Stimulated activated CD4-positive, alpha-beta T cell treated with anti-CD3 and anti-CD28 coated beads, Interleukin-1b, Interleukin-23, amount 100 ng/mL, for 48 hours (primary cell): ENCODE measurements at regions not wholly inside any gene's neighbourhood (a gene's known extent, or its start where the extent isn't known, plus 50 kb on each side); places are given as distances from the start of the nearest gene placed in this dataset.

Experiments used
- DNase-seq: peaks from one replicate; pipeline ENCODE4 v3.0.0-alpha.2; 2020

DNA sequence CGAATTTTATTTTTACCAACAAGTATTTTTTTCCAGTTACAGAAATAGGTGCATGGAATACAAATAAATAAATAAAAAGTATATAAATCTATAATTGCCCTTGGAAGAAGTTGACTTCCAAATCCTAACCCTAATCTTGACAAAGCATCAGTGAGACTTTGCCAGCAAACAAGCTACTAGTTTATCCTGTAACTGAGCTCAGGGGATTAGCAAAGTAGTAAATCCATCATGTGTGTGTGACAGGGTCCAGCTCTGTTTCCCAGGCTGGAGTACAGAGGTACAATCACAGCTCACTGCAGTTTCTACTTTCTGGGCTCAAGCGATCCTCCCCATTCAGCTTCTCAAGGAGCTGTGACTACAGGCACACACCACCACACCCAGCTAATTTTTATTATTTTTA, 948.0 kb upstream of the CNTNAP5 start:
- no peak for DNase-seq

DNA sequence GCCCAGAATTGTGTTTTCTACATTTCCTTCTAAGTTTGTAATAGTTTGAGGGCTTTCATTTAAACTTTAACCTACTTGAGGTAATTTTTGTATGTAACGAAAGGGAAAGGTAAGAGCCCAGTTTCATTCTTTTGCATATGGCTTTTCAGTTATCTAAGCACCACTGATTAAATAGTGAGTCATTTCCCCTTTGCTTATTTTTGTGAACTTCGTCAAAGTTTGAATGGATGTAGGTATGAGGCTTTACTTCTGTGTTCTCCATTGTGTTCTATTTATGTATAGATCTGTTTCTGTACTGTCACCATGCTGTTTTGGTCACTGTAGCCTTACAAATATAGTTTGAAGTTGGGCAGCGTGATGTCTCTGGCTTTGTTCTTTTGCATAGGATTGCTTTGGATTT, 944.8 kb upstream of the CNTNAP5 start:
- DNase-seq = no peak

DNA sequence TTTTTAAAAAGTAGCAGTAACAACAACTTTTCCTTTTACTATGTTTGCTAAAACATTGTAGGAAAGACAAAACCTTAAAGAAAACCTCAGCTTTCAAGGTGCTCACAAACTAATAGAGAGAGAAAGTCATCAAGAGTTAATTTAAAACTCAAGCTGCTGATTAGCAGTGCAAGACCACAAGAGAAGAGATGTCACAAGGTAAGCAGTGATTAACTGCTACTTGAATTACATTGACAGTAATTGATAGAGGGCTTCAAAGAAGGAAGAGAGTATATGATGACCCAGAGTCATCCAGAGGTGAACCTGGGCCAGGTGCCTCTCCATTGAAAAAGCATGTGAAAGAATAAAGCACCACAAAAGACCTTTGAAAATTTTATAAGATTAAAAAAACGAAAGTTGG, 939.6 kb upstream of the CNTNAP5 start:
- no peak for DNase-seq

DNA sequence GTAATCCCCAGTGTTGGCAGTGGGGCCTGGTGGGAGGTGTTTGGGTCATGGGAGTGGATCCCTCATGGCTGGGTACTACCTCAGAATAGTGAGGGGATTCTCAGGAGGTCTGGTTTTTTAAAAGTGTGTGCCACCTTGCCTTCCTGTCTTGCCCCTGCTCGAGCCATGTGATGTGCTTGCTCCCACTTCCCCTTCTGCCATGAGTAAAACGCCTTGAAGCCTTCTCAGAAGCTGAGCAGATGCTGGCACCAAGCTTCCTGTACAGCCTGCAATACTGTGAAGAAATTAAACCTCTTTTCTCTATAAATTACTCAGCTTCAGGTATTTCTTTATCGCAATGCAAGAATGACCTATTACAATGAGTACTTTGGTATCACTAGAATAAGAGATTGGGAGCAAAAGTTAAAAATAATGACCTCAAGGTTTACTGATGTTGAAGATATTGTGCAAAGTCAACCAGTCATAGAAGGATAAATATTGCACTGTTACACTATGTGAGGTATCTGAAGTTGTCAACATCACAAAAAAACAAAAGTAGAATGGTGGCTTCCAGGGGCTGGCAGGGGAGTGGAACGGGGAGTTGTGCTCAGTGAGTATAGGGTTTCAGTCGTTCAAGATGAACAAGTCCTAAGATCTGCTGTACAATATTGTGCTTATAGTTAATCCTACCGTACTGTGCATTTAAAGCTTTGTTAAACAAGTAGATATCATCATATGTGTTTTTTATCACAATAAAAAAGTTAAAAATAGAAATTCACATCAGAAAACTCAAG, 938.3 kb upstream of the CNTNAP5 start:
- no peak for DNase-seq

DNA sequence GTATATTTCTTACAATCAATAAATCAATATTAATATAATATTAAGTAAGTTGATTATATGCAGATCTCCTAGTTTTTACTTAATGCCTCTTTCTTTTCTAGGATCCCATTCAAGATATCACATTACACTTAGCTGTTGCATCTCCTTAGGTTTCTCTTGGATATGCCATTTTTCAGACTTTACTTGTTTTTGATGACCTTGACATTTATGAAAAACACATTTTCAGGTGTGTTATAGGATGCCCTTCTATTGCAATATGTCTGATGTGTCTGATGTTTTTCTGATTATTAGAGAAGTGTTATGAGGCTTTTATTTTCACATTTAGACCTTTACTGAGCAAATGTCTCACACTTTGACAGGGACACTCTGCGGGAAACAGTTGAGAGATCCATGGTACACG, 933.6 kb upstream of the CNTNAP5 start:
- no peak for DNase-seq

DNA sequence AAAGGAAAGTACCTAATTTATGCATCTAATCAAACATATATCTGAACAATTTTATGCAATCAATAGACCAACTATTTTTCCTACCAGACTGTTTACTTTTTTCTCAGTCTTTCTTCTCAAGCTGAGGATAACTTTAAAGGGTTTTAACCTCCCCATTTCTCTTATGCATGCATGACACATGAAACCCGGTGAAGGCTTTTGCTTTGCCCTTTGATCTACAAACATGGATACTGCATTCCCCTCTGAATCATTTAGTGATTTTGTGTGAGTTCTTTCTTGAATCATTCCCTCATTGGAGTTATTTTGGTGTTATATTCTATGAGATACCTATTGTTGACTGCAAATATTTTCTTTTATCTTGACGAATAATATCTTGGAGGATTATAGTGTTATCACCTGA, 931.9 kb upstream of the CNTNAP5 start:
- no peak for DNase-seq

DNA sequence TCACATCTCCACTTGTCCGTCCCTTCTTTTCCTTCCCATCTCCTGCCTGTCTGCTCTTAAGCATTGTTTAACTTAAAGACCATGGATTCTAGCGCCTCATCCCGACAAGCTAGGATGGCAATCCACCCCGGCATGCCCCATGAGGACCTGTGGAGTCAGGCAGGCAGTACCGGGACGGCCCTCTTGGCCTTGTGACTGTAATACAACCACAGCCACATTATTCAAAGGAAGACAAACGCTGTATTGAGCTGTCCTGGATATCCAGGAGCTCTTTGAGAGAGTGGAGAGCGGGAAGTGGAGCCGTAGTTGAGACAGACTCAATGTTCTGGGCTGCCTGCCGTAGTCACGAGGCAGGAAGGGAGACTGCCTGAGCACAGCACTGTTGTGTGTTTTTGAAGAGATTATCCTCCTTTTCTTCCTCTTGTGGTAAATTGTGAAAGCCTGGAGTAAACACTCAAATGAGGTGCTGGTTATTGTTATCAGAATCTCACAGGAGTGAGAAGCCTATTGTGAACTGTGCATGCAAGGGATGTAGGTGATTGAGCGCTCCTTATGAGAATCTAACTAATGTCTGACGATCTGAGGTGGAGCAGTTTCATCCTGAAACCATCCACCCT, 929.8 kb upstream of the CNTNAP5 start:
- DNase-seq = no peak

DNA sequence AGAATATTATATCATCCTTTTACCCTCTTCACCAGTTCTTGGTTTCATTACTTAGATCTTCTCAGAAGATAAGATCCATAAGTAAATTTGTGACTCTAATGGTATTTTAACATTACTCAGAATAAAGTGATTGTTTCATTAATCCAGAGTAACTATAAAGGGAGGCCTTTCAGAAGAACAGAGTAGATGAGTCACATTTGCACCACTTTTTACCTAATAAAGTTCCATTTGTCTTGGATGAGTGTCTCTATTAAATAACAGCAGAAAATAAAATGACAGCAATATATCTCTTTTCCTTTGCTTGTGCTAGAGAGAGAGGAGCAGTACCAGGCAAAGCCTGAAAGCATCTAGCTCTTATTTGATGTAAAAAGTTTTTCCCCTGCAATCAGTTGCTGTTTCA, 926.5 kb upstream of the CNTNAP5 start:
- no peak for DNase-seq

DNA sequence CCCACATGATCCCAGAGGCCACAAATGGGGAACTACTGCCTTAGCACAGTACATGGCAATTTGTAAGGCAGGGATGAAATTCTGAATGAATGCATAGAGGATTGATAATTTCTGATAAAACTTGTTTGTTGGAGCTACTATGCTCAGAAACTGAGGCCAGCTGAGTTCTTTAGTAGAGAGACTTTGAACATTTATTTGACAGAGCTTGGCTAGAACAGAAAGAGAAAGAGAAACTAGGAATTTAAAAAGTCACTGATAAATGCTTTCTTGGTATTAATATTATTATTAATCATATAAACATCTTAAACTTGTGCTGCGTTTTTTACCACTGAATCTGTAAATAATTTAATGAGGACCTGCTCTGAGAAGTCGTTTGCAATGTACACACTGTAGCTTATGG, 923.7 kb upstream of the CNTNAP5 start:
- DNase-seq = no peak

DNA sequence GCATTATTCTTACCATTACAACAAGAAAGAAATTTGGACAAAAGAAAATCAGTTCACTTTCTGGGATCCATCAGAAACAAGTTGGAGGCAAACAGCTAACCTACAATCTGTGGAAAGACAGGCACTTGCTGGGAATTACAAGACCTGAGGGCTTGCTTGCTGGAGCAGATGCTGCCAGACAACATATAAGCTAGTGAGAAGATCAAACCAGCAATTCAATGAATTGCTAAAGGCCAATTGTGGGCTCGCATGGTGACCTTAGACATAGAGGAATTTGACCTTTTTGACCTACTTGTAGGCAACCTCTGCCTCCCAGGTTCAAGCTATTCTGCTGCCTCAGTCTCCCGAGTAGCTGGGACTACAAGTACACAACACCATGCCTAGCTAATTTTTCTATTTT, 921.2 kb upstream of the CNTNAP5 start:
- DNase-seq = no peak

DNA sequence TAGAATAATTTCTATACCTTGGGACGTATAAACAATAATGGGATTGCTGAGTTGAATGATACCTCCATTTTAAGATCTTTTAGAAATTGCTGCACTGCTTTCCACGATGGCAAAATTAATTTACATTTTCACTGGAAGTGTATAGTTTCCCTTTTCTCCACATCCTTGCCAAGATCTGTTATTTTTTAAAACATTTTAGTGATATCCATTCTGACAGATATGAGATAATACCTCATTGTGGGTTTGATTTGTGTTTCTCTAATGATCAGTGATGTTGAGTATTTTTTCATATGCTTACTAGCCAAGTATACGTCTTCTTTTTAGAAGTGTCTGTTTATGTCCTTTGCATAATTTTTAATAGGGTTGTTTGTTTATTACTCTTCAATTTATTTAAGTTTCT, 908.5 kb upstream of the CNTNAP5 start:
- no peak for DNase-seq

DNA sequence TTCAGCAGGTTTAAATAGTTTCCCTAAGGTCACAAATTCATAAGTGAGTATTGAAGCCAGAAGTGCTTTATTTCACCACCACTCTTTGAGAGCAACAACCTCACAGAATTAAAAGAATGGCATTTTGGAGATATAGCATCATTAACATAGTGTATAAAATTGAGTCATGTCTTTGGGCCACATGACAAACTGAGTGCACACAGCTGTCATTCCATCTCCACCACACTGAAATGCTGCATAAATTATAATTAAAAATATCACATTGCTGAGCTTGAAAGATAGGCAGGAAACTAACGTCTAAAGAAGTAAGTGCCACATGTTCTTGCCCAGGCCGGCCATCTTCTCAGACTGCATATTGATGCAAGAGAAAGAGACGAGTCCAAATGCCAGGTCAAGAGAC, 897.9 kb upstream of the CNTNAP5 start:
- no peak for DNase-seq

DNA sequence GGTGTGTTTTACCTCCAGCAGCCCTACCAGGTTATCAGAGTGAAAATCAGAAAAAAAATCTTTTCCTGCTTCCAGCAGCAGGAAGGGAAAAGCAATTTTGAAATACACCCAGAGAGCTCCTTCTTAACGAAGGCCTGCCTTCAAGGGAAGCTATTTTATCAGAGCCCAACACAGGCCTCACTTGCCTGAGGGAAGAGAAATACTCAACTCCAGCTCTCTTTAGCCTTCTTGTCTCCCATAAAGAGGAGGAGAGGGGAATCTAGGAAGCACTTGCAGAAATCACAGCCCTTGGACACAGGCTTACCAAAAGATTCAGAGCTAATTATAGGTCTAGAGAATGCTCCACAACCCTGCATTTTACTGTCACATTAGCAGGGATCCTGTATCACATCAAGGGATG, 896.1 kb upstream of the CNTNAP5 start:
- no peak for DNase-seq

DNA sequence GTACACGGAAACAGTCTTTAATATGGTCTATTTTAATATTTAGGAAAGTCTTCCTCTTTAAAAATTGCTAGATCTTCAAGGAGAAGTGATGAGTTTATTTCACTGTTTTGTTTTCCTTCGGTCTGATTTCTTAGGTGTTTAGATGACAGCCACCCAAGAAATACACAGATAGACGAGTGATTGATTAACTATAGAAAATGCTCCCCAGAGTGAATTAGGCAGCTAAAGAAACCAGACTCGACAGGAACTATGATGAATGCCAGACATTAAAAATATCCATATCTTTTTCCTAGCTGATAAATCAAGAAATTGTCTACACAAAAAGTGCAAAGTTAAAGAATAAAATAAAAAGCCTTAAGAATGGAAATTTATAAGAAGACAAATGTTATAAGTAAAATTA, 888.7 kb upstream of the CNTNAP5 start:
- no peak for DNase-seq

DNA sequence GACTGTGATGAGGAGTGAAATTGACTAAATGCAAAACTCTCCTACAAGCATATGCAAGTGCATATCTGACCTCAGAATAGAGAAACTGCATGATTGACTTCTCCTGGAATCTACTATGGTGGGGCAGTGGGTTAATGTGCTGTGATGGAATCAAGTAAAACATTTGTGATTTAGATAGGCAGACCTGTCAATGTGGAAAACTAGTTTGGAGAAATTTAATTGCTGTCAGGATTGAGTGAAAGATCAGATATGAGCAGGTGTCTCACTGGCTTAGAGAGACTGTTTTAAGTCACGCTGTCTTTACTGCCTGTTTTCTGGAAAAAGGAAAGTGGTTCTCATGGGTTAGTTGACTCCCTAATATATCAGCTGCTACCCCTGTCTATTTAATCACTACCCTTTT, 881.0 kb upstream of the CNTNAP5 start:
- no peak for DNase-seq

DNA sequence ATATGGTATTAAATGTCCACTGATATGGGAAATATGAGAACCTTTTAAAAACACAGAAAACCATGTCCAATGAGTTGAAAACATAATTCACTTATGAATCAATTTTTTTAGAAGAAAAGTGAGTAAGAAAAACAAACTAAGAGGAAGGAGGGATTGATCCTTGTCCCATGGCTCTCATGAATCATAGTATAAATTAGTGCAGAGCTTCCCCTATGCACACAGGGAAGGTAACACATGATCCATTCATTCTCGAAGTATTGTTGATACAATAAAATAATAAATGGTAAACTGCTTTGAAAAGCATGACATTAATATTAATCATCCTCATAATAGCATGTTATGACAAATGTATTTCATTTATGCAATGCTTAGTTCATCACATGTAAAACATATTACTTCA, 872.0 kb upstream of the CNTNAP5 start:
- no peak for DNase-seq

DNA sequence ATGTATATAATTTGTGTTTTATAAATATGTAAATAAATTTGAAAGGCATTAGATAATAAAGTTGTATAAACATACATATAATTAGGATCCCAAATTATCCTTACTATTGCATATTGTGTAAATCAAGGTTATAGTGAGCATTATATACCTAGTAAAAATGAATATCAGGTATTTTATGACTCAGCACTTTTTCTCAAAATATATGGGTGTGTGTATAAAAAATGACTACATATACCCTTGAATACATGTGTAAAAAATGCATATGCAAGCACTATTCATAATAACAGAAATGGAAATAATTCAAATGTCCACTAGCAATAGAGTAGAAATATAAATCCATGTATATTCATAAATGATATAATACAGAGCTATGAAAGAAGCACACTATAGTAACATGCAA, 870.9 kb upstream of the CNTNAP5 start:
- no peak for DNase-seq

DNA sequence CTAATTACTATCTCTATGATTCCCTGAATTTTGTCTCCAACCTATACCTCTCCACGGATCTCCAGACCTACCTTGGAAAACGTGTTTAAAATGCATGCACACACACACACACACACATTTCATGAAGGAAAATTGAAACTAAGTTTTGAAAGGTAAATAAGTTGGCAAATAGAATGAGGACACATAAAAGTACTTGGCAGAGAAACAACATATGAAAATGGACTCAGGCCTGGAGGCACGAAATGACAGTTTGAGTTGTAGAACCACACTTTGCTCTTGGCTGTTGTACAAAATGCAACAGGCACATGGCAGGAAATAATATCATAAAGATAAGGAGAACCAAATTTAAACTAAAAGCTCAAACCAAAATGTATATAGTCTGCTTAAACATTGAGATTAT, 868.1 kb upstream of the CNTNAP5 start:
- no peak for DNase-seq

DNA sequence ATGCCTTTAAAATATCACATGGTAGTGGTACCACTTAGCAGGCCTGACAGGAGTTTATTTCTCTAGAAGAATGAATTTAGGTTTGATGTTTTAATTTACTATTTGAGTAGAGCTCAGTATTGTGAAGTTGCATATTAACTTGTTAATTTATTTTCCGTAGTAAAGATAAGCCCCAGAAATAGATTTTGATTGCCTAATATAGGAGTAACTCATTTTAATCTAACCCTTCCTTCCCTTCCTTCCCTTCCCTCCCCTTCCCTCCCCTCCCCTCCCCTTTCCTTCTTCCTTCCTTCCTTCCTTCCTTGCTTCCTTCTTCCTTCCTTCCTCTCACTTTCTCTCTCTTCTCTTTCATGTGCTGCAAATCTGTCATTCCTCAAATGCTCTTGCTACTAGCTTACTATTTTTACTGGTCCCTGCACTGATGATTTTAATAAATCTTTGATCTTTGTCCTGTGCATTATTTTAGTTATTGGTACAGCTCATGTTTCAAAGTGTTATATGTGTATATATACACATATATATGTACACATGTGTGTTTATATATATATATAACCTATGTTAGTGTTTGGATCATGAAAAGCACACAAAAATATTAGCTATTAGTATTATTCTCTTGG, 862.6 kb upstream of the CNTNAP5 start:
- DNase-seq = no peak

DNA sequence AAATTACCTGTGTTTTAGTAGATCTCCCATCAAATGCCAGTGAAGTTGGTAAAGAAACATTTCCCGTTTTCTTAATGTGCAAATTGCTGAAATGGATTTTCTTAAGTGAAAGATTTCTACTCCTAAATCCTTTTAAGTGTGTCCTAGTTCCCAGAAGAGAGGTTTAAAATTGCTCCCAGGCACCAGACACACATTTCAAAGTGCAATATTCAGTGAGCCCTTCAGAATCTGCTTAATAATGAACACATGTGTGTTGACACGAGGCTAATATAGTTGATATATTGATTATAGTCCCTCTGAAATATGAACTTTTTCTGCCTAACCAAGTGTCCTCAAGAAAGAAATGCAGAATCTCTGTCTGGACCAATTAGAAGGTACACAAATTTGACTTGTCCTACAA, 861.7 kb upstream of the CNTNAP5 start:
- DNase-seq = no peak

DNA sequence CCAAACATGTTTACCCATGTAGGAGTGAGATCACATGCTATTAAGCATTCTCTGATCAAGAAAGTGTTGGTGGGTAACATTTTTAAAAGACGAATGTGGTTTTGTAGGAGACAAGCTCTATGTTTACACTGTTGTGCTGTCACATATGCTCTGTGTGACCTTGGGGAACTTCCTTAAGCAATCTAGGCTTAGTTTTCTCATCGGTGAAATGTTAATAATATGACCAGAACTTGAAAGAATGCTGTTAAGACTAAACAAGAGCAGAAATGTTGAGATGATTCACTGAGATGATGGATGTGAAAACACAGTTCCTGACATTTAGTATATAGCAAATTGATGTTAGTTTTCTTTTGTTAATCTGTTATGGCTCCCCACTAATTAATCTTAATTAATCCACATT, 860.9 kb upstream of the CNTNAP5 start:
- no peak for DNase-seq

DNA sequence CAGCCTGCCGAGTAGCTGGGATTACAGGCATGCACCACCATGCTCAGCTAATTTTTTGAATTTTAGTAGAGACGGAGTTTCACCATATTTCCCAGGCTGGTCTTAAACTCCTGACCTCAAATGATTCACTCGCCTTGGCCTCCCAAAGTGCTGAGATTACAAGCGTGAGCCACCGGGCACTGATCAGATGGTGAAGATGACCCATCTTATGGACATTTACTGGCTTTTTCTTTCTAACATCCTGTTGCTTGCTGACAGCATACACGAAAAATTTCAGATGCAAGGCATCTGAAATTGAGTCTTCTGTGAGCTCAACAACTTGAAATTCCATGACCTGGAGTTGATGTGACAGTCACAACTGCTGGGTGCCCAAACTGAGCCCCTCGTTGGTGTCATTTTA, 859.5 kb upstream of the CNTNAP5 start:
- DNase-seq = no peak

DNA sequence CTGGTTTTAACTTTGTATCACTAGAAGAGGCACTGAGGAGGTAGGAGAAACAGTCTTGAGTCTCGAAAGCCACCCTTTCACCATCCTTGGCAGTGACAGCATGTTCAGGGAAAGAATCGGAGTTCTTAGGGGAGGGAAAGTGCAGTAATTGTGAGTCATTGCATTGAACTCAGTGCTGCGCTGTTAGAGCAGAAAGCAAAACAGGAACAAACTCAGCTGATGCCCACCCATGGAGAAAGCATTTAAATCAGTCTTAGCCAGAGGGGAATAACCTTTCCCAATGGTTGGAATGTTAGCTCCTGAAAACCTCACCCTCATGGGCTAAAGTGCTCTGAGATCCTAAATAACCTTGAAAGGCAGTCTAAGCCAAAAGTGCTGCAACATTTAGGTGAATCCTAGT, 845.6 kb upstream of the CNTNAP5 start:
- no peak for DNase-seq

DNA sequence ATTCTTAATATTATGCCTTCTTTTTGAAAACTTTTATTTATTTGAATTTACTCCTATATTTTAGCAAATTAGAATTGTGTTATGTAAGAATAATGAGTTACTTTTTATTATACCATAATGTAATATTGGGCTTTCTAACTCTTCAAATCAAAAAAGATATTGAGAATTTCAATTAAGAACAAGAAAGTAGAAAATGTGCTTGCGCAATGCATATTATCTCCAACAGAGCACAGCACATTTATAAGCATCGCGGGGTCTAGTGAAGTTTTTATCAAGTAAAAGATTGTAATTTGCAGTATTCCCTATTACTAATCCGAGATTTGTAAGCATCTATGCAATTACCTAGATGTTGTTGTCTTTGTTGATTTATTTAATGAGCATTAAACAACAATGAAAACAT, 829.1 kb upstream of the CNTNAP5 start:
- DNase-seq = no peak

DNA sequence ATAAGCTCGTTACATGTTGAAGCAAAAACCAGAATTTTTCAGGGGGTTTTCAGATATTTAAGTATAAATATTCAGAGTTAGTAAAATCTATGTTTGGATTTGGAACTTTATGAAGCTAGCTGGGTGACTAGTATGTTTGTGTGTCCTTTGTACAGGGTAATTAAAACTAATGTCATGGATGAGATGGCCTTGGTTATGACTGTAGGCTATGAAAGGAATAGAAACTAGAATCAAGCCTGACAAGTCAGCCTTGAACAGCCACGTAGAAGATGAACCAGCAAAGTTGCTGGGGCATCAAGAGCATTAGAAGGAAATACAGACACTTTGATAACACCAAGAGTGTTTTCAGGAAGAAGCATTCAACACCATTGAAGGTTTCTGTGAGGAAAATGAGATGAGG, 825.1 kb upstream of the CNTNAP5 start:
- DNase-seq = no peak
